A549 (cell line): ENCODE measurements at regions not wholly inside any gene's neighbourhood (a gene's known extent, or its start where the extent isn't known, plus 50 kb on each side); places are given as distances from the start of the nearest gene placed in this dataset.

Experiments
- ATAC-seq, 2 experiments: fragments of 200-7000 bp in 1 of 2; fragments of >200 bp in 1 of 2; cut with Nextera tagmentation in 1 of 2; cut with Tn5 transposase in 1 of 2; 3 replicates each; pipeline versions ENCODE4 v1.8.0 to v1.9.1; 2018 to 2020; ENCODE audit warnings: mild to moderate bottlenecking in 1 of 2, moderate library complexity in 1 of 2
- CTCF ChIA-PET: fragments of 300-600 bp; sonication (Branson Sonifier 250); formaldehyde crosslinking; extraction: SDS; loops from one replicate; lab custom pipeline; 2021; ENCODE audit warnings: antibody characterized with exemption, inconsistent platforms; lab: Yijun Ruan, JAX
- POLR2A ChIA-PET: fragments of 350-600 bp; formaldehyde crosslinking; extraction: SDS; loops from one replicate; lab custom pipeline; 2021; ENCODE audit warnings: antibody characterized with exemption, inconsistent platforms; lab: Yijun Ruan, JAX
- DNase-seq, 2 experiments: peaks; one replicate each; pipeline versions ENCODE4 v3.0.0 to v3.0.0-alpha.2; 2011 to 2016; ENCODE audit warnings: low read depth in 1 of 2, low spot score in 1 of 2
- FAIRE-seq: peaks from 2 replicates; lab custom pipeline; 2011; peaks lifted over from hg19 to GRCh38; lab: Jason Lieb, UNC
- H3K27ac ChIP-seq, 2 experiments: fragments of >200 bp; sonication (Bioruptor Twin); formaldehyde crosslinking; 3 replicates each; pipeline ENCODE4 v1.5.1; 2016 to 2017
- H3K4me1 ChIP-seq: fragments of >200 bp; sonication (Bioruptor Twin); formaldehyde crosslinking; 3 replicates; pipeline ENCODE4 v1.6.1; 2016
- H3K4me2 ChIP-seq: fragments of >200 bp; sonication (Bioruptor Twin); formaldehyde crosslinking; 3 replicates; pipeline ENCODE4 v1.6.1; 2016
- H3K4me3 ChIP-seq: fragments of >200 bp; sonication (Bioruptor Twin); formaldehyde crosslinking; 3 replicates; pipeline ENCODE4 v1.5.1; 2016
- H3K9me3 ChIP-seq: fragments of >200 bp; sonication (Bioruptor Twin); formaldehyde crosslinking; 3 replicates; pipeline ENCODE4 v1.6.1; 2016
- BHLHE40 ChIP-seq: IDR thresholded peaks from 2 replicates; pipeline ENCODE4 v1.6.1; 2012; ENCODE audit warnings: low read depth, low read length, inconsistent platforms
- CBX8 ChIP-seq: fragments of 200-600 bp; sonication (generic); IDR thresholded peaks from 2 replicates; pipeline ENCODE4 v1.6.1; 2016
- CEBPB ChIP-seq, 2 experiments: fragments of >200 bp in 1 of 2; sonication (Bioruptor Twin) in 1 of 2; formaldehyde crosslinking in 1 of 2; IDR thresholded peaks; 2 replicates each; pipeline ENCODE4 v1.6.1; 2012 to 2016
- EP300 ChIP-seq, 2 experiments: fragments of >200 bp; sonication (Bioruptor Twin); formaldehyde crosslinking; IDR thresholded peaks; 2 replicates in 1 of 2; 3 replicates in 1 of 2; pipeline ENCODE4 v1.6.1; 2016 to 2017
- FOSB ChIP-seq: fragments of 250-450 bp; sonication (Bioruptor Pico); IDR thresholded peaks from 2 replicates; pipeline ENCODE4 v1.5.0; 2020; ENCODE audit warnings: mild to moderate bottlenecking, moderate library complexity
- FOSL2 ChIP-seq, 2 experiments: fragments of 450-650 bp in 1 of 2; fragments of >200 bp in 1 of 2; sonication (Bioruptor Twin) in 1 of 2; formaldehyde crosslinking; IDR thresholded peaks; 2 replicates each; pipeline versions ENCODE4 v1.5.0 to v1.6.1; 2016 to 2020; ENCODE audit warnings: mild to moderate bottlenecking in 1 of 2, moderate library complexity in 1 of 2
- FOXS1 ChIP-seq: fragments of 250-450 bp; sonication (Bioruptor Pico); IDR thresholded peaks from 2 replicates; pipeline ENCODE4 v1.5.0; 2020; ENCODE audit warnings: mild to moderate bottlenecking, moderate library complexity
- GATA3 ChIP-seq: IDR thresholded peaks from 2 replicates; pipeline ENCODE4 v1.6.1; 2012; ENCODE audit warnings: borderline replicate concordance
- HOXB13 ChIP-seq: fragments of 250-450 bp; sonication (Bioruptor Pico); IDR thresholded peaks from 2 replicates; pipeline ENCODE4 v1.5.0; 2020; ENCODE audit warnings: low read depth, mild to moderate bottlenecking, moderate library complexity
- HOXB5 ChIP-seq: fragments of 250-450 bp; sonication (Bioruptor Pico); IDR thresholded peaks from 2 replicates; pipeline ENCODE4 v1.5.0; 2020; ENCODE audit warnings: mild to moderate bottlenecking, moderate library complexity
- JUN ChIP-seq, 2 experiments: fragments of >200 bp; sonication (Bioruptor Twin); formaldehyde crosslinking; IDR thresholded peaks; 2 replicates in 1 of 2; 3 replicates in 1 of 2; pipeline ENCODE4 v1.6.1; 2016 to 2017
- JUNB ChIP-seq: fragments of >200 bp; sonication (Bioruptor Twin); formaldehyde crosslinking; IDR thresholded peaks from 2 replicates; pipeline ENCODE4 v1.6.1; 2016
- KDM1A ChIP-seq: fragments of 200-600 bp; sonication (generic); IDR thresholded peaks from 2 replicates; pipeline ENCODE4 v1.6.1; 2016; ENCODE audit warnings: low read depth, mild to moderate bottlenecking
- MAFK ChIP-seq: fragments of 450-650 bp; IDR thresholded peaks from 2 replicates; pipeline ENCODE4 v1.6.1; 2014; ENCODE audit not compliant: partially characterized antibody
- MAX ChIP-seq: IDR thresholded peaks from 2 replicates; pipeline ENCODE4 v1.6.1; 2012
- MYC ChIP-seq: IDR thresholded peaks from 2 replicates; pipeline ENCODE4 v1.6.1; 2012; ENCODE audit warnings: mild to moderate bottlenecking, inconsistent platforms, low read length, improper control_type of control experiment, borderline replicate concordance
- NFE2L2 ChIP-seq: fragments of 150-350 bp; conservative IDR thresholded peaks from 2 replicates; pipeline ENCODE4 v1.6.1; 2014; ENCODE audit warnings: low read length
- POLR2A ChIP-seq: IDR thresholded peaks from 2 replicates; pipeline ENCODE4 v1.6.1; 2012; ENCODE audit warnings: mild to moderate bottlenecking, low read length
- POLR2AphosphoS2 ChIP-seq: conservative IDR thresholded peaks from 2 replicates; pipeline ENCODE4 v1.6.1; 2012; ENCODE audit warnings: low read length, improper control_type of control experiment, inconsistent platforms
- RAD21 ChIP-seq, 2 experiments: fragments of >200 bp in 1 of 2; sonication (Bioruptor Twin) in 1 of 2; formaldehyde crosslinking in 1 of 2; IDR thresholded peaks in 1 of 2; conservative IDR thresholded peaks in 1 of 2; 2 replicates in 1 of 2; 3 replicates in 1 of 2; pipeline ENCODE4 v1.6.1; 2012 to 2018; ENCODE audit warnings: inconsistent platforms in 1 of 2
- REST ChIP-seq: fragments of 200-600 bp; sonication (generic); IDR thresholded peaks from 2 replicates; pipeline ENCODE4 v1.6.1; 2016; ENCODE audit warnings: antibody characterized with exemption, mild to moderate bottlenecking, moderate library complexity
- RFX5 ChIP-seq: fragments of 450-650 bp; IDR thresholded peaks from 2 replicates; pipeline ENCODE4 v1.7.1; 2014; ENCODE audit warnings: antibody characterized with exemption, mild to moderate bottlenecking, moderate library complexity
- SMC3 ChIP-seq: fragments of >200 bp; sonication (Bioruptor Twin); formaldehyde crosslinking; IDR thresholded peaks from 3 replicates; pipeline ENCODE4 v1.6.1; 2018; ENCODE audit warnings: inconsistent platforms
- SREBF2 ChIP-seq: fragments of 450-650 bp; IDR thresholded peaks from 2 replicates; pipeline ENCODE4 v1.6.1; 2014; ENCODE audit warnings: mild to moderate bottlenecking, moderate library complexity
- TFCP2L1 ChIP-seq: fragments of 250-450 bp; sonication (Bioruptor Pico); IDR thresholded peaks from 2 replicates; pipeline ENCODE4 v1.5.0; 2021; ENCODE audit warnings: mild to moderate bottlenecking
- USF2 ChIP-seq: fragments of 450-650 bp; IDR thresholded peaks from 2 replicates; pipeline ENCODE4 v1.6.1; 2014; ENCODE audit warnings: antibody characterized with exemption
- WGBS: methylation state at CpG from one replicate; pipeline ENCODE4 v1.1.6; 2017; ENCODE audit errors: missing lambda C conversion rate; 5-methylcytosine and 5-hydroxymethylcytosine counted together

- Histone ChIP-seq H3K9me3 (no peaks in the 10 kb centered on the region; the same call in 2 of the 3 replicates), H3K4me2 (no peak overlapping the region), H3K4me3 (no peak overlapping the region), H3K4me1 (no peaks in the 10 kb centered on the region), H3K27ac (no peak overlapping the region)
- no peak for FAIRE-seq
- CTCF ChIA-PET, result no interaction called here
- no peak for ATAC-seq
- 33% methylated on average over 4 of the region's 4 CpGs for whole genome bisulfite sequencing
- no peak for DNase-seq
- POLR2A ChIA-PET, result no interaction called here
- TF ChIP-seq POLR2A, result no peak
- TF ChIP-seq REST, result no peak
- no peak for TF ChIP-seq USF2
- TF ChIP-seq HOXB13 (CRISPR knock-in tag), result no peak
- TF ChIP-seq RFX5, result no peak
- TF ChIP-seq HOXB5, result no peak
- no peak for TF ChIP-seq EP300 (IDR thresholded peaks at IDR 0.05)
- TF ChIP-seq CBX8, result no peak
- no peak for TF ChIP-seq BHLHE40
- TF ChIP-seq MYC, result no peak
- no peak for TF ChIP-seq TFCP2L1 (CRISPR knock-in tag)
- TF ChIP-seq RAD21 (conservative IDR thresholded peaks at IDR 0.05 in 1 of 2, IDR thresholded peaks at IDR 0.05 in 1 of 2), result no peak
Measured at GRCh38 chr2:221741496-221742211, 169.6 kb upstream of the EPHA4 start.

- Histone ChIP-seq H3K27ac (peak overlapping the region; percentile 56 to 83), H3K4me2 (peak overlapping the region; percentile 55), H3K4me3 (no peak overlapping the region), H3K4me1 (peaks cover 20% of the 10 kb centered on the region; the same call in 2 of the 3 replicates), H3K9me3 (peaks cover 4% of the 10 kb centered on the region; the same call in 1 of the 3 replicates)
- ATAC-seq (peak; percentile 97 to 98), FAIRE-seq (peak; percentile 73), DNase-seq (peak; percentile 13 to 83)
- ChIA-PET POLR2A (no interaction called here), CTCF (no interaction called here)
- 2% methylated on average over 3 of the region's 3 CpGs for WGBS
- TF ChIP-seq MAX (peak; percentile 54), RAD21 (conservative IDR thresholded peaks at IDR 0.05 in 1 of 2, IDR thresholded peaks at IDR 0.05 in 1 of 2) (peak in 1 of 2 experiments; percentile 37; a peak in 2 of 5 replicates), FOSB (no peak), JUN (IDR thresholded peaks at IDR 0.05) (peak; percentile 32 to 51; a peak in 1 of 5 replicates), KDM1A (no peak), JUNB (peak; percentile 56; the same call in 1 of the 2 replicates), SREBF2 (no peak), MAFK (peak; percentile 29), FOSL2 (IDR thresholded peaks at IDR 0.05) (no peak), FOSL2 (CRISPR knock-in tag; IDR thresholded peaks at IDR 0.05) (0 out of 2 replicates have a peak, but pooled peaks have one; percentile 37), FOXS1 (CRISPR knock-in tag) (no peak), POLR2AphosphoS2 (no peak), SMC3 (0 out of 3 replicates have a peak, but pooled peaks have one; percentile 18), CEBPB (IDR thresholded peaks at IDR 0.05) (peak in 1 of 2 experiments; percentile 52; a peak in 3 of 4 replicates), GATA3 (peak; percentile 31; the same call in 1 of the 2 replicates), CBX8 (no peak), NFE2L2 (no peak)
Measured at GRCh38 chr2:221731432-221732145, 159.5 kb upstream of the EPHA4 start.
